Muscle of back (tissue), 3 donors: ENCODE measurements at regions not wholly inside any gene's neighbourhood (a gene's known extent, or its start where the extent isn't known, plus 50 kb on each side); places are given as distances from the start of the nearest gene placed in this dataset.
"Not testable (repeated sequence)": the region's sequence is repeated elsewhere in the genome, so short reads cannot be mapped to it uniquely, and the experiment has no call there.

ENCODE experiments used
- DNase-seq, 3 donors: peaks; one replicate each; pipeline versions ENCODE4 v3.0.0 to v3.0.0-alpha.2; 2013

DNA sequence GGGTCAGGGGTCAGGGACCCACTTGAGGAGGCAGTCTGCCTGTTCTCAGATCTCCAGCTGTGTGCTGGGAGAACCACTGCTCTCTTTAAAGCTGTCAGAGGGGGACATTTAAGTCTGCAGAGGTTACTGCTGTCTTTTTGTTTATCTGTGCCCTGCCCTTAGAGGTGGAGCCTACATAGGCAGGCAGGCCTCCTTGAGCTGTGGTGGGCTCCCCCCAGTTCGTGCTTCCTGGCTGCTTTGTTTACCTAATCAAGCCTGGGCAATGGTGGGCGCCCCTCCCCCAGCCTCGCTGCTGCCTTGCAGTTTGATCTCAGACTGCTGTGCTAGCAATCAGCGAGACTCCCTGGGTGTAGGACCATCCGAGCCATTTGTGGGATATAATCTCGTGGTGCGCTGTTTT, 830.5 kb upstream of the ANO3 start:
- DNase-seq = not testable (repeated sequence)

DNA sequence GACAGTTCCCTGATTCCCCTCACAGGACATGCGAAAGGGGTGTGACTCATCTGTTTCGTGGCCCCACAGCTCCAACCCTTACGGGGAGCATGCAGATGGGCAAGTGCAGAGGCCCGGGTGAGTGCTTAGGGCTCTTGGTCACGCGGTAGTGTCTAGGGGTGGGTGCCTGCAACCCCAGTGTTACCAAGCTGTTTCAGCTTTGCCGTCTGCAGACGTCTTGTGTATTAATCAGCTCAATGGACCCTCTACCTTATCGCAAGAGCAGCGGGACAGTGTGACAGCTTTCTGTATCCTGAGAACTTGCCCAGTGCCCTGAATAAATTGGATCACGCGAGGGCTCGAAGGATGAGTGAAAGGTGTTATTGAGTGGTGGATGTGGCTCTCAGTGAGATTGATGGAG, 816.4 kb upstream of the ANO3 start:
- no peak for DNase-seq

DNA sequence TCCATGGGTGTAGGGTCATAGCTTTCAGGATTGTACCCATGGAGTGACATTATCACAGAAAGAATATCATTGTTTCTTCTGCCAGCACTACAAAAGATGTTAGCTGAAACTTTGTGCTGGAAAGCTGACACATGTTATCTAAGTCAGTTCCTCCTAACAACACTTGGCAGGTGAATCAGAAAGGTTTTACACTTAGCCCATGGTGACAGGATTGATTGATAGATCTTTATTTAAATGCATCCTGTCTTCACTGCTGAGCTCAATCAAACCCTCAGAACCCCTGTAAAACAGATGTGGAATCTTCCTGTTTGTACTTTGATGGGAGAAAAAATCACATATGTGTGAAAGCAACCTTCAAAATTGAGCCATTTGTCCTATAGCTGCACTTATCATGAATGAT, 811.5 kb upstream of the ANO3 start:
- DNase-seq = no peak

DNA sequence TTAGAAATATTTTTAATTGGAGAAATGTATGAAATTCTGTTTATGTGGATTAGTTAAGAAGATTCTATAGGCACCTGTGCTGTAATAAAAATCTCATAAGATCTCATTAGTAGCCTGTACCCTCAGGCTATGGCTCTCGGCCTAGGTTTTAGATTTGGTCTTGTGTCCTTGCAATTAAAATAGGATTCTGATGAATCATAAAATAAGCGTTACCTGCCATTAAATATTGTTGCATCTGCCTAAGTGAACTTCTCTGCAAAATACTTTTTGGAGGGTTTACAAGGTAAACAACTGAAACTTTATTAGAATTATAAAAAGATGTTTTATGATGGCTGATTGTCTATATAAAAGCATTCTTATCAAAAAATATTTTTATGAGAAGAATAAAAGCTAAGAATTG, 804.1 kb upstream of the ANO3 start:
- DNase-seq = no peak

DNA sequence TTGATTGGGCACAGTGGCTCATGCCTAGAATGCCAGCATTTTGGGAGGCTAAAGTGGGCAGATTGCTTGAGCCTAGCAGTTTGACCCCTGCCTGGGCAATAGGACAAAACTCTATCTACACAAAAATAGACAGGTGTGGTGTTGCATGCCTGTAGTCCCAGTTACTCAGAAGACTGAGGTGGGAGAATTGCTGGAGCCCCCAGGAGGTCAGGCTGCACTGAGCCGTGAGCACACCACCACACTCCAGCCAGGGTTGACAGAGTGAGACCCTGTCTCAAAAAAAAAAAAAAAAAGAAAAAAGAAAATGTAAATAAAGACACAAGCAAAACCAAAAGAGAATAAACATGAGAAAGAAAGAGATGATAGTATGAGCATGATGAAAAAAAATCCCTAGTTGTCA, 802.4 kb upstream of the ANO3 start:
- DNase-seq = no peak

DNA sequence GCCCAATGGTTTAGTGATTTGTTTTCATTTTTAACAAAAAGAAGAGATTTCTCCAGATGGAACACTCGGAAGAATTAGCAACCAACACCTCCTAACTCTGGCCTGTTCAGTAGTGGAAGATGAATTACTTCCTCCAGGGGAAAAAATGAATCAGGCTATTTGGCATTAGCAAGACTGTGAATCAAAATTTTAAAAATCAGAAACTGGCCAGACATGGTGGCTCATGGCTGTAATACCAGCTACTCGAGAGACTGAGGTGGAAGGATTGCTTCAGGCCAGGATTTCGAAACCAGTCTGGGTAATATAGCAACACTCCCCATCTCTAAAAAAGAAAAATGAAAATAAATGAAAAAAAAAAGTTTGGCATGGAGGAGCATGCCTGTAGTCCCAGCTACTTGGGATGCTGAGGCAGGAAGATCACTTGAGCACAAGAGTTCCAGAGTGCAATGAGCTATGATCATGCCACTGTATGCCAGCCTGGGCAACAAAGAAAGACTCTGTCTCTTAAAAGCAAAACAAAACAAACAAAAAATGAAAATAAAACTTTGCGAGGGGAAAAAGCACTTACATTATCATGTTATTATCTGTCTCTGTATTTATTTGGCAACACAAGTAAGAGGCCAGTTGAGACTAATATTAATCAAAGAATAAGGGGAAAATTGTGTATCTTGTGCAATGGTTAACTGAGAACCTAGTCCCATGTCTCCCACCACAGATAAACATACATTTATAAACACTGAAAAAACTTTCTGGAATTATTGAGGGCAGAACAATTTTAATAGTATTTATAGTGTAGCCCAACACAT, 796.3 kb upstream of the ANO3 start:
- peak; percentile 17 to 61 (median 35) for DNase-seq

DNA sequence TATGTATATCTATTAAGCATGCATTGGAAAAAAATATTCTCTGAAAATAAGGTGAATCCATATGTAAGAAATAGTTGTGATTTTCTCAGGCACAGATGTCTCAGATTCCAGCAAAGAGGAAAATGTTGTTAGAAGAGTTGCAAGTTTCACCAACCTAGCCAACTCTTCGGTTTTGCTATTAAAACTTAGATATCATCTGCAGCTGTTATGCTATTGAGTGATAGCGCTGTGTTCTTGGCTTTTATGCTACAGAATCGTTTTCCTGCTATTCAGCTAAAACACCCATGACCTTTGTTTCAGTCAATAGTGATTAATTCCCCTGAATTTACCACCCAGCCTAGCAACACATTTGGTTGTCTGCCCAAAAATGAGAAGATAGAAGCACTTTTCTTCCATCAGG, 795.6 kb upstream of the ANO3 start:
- peak; percentile 41 to 78 (median 48) for DNase-seq

DNA sequence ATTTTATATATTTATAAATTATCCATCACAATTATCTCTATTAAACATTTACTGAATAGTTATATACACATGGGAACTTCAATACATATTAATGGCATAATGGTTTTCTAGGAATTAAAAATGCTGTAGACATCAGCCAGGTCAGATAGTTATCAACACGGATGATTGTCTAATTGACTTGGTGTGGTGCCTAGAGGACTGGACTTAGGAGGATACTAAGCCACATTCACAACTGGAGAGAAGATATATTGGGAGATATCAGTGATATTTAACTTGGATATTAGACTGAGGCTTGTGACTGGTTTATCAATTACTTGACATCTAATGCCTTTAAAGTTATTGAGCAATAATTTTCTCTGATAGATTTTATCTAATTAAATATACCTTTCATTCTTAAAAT, 794.5 kb upstream of the ANO3 start:
- no peak for DNase-seq

DNA sequence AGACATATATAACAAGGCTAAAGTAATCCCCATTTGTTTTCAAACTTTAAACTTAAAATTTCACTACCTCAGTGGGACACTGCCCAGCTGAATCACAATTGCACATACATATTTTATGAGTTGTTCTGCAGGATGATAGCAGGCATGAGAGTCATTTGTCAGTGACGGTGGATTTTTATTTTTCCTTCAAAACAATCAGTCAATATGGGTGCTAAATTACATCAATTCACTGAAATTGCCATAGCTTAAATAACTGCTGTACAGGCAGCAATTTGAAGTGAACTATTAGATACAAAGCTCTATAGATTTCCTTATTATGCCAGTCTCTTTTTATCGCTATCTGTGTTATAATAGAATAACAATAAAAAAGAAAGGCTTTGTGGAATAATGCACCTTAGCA, 784.6 kb upstream of the ANO3 start:
- no peak for DNase-seq

DNA sequence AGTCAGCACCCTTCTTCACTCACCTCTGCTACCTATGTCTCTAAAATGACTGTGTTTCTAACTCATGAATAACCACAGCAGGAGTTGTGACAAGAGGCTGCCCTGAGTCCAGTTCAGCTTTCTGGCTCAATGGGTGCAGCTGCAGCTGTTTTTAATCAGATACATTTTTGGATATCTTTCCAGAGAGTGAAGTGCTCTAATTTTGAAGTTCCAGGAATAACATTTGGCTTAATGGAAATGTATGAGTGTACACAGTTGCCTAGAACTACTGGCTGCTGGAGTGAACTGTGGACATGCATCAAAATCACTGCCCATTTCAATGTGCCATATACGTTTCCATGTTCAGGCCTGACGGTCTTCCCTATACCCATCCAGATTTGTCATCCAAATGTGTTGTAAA, 769.5 kb upstream of the ANO3 start:
- peak; percentile 65 to 86 (median 78) for DNase-seq

DNA sequence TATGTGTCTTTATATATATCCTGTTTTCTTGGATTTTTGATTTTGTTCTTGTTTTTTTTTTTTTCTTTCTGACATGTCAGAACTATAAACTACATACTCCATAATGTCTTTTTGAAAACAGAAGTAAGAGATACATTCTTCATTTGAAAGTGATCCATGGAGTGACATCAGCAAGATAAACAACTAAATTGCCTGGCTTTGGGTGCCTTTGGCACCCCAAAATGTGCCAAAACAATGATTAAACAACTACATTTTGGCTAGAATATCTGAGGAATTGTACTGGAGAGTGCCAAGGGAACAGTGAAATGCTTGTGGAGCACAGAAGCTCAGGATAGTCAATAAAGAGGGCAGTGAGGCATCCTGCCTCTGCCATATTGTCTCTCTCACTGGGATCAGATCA, 766.1 kb upstream of the ANO3 start:
- no peak for DNase-seq

DNA sequence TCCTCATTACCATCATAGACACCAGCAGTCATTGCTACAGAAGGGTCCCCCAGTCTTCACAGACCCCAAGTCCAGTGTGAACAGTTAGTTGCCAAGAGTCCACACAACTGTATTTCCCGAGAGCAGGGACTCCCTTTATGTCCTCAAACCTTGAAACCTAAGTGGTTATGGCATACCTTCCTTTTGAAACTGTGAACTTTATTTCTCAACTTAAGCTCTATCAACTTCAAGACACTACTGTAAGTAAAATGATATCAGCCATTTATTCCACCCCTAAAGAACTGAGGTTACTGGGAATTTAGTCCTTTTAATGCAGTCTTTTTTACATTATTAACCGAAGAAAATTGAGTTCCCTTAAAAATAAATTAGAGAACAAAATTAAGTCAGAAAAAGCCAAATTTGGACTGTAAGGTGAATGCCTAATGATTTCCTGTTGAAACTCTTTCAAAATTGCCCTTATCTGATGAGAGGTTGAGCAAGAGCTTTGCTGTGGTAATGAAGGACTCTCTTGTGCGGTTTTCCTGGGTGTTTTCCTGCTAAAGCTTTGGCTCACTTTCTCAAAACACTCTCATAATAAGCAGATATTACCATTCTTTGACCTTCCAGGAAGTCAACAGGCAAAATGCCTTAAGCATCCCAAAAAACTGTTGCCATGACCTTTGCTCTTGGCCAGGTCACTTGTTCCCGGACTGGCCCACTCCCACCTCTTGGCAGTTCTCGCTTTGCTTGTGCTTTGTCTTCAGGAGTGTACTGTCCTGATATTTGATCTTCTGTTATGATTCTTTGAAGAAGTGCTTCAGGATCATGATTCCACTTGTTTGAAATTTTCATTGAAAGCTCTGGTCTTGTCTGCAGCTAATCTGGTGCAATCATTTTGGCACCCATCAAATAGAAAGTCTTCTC, 765.4 kb upstream of the ANO3 start:
- no peak for DNase-seq

DNA sequence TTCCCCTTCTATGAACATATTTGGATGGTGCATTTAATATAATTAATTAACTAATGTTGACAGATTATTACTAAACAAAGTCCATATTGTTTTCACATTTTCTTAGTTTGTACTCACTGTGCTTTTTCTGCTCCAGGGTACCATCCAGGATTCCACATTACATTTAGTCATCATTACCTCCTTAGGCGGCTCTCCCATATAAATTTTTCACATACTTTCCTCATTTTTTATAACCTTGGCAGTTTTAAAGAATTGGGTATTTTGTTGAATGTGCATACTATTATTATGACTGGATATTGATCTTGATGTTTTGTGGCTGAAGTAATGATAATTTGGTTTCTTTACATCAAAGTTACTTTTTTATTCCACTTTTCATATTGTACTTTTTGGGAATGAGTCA, 755.6 kb upstream of the ANO3 start:
- DNase-seq = no peak

DNA sequence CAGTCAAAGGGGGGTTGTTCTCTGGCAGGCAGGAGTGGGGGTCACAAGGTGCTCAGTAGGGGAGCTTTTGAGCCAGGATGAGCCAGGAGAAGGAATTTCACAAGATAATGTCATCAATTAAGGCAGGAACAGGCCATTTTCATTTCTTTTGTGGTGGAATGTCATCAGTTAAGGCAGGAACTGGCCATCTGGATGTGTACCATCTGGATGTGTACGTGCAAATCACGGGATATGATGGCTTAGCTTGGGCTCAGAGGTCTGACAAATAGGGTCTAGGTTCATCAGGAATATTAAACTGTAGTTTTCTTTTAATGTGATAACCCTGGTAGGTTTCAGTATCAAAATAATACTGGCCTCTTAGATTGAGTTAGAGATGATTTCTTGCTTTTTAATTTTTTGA, 752.4 kb upstream of the ANO3 start:
- DNase-seq = not testable (repeated sequence)

DNA sequence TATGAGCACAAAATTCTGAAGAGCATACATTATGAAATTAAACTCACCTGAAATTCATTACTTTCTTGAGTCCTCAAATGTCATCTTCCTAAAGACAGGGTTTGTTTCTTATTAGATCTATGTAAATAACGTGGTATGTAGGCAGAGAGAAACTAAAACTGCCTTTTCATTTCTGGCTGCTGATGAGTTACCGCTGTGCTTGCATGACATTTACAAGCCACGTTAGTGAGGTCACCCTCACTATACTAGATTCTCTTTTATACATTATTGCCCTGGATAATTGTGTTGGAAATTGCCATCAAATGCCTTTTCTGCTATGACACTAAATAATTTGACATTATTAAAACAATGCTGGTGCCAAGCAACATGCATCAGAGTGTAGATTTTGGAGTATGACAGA, 748.3 kb upstream of the ANO3 start:
- DNase-seq = no peak

DNA sequence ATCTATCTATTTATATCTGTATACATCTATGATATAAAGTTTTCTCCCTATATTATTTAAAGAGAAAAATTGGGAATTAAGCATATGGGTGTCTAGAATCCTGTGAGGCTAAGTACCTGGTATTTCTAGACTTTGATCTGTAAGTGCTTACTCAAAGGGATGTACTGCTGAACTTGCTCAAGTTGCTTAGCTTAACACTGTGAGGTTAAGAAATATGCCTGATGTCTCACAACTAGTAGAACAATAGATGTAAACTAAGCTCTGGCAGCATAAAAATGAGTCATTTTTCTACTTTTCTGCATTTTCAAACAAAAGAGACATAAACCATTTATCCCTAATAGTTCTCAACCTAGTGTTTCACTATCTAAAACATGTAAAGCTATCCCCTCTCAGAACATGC, 744.4 kb upstream of the ANO3 start:
- DNase-seq = no peak

DNA sequence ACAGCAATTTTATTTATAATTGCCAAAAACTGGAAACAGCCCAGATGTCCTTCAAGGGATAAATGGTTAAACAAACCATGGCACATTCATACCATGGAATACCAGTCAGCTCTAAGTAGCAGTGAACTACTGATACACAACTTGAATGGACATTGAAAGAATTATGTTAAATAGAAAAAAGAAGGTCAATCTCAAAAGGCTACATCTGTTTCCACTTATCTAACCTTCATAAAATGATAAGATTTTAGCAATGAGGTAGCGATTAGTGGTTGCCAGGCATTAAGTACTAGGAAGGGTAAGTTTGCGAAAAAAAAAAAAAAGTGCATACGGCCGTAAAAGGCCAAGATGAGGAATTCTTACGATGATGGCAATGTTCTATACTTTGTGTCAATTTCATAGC, 738.7 kb upstream of the ANO3 start:
- DNase-seq = no peak

DNA sequence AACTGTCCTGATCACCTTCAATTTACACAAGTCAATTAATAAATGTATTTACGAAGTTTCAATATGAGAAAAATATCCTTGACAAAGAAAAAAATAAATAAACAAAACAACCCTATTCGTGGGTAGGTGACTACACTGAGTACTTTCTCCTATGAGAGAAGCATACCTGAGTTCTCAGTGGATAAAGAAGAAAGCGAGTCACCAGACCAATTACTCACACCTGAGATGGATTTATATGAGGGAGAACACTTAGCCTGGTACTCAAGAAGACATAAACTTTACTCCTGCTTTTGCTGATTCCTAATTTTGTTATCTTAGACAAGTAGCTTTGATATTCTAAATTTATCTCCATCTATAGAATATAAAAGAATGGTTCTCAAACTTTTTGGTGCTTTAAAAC, 735.2 kb upstream of the ANO3 start:
- DNase-seq = no peak

DNA sequence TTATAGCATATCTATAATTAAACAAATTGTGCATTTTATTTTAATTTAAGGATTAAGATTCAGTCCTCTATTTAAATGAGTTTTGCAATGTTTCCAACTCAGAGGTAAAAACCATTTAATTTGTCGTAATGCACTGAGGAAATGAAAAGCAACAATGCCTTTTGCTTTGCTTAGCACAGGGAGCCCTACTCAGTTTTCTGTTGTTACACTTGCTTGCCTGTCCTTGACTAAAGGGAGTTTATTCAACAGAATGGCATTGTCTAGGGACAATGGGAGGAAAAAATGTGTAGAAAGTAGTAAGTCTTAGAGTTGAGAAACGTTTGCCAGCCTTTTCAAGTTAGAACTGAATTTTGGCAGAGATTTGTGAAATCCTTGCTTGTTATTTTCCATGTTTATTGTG, 734.2 kb upstream of the ANO3 start:
- peak in 2 of 3 donors; percentile 2 to 13 for DNase-seq

DNA sequence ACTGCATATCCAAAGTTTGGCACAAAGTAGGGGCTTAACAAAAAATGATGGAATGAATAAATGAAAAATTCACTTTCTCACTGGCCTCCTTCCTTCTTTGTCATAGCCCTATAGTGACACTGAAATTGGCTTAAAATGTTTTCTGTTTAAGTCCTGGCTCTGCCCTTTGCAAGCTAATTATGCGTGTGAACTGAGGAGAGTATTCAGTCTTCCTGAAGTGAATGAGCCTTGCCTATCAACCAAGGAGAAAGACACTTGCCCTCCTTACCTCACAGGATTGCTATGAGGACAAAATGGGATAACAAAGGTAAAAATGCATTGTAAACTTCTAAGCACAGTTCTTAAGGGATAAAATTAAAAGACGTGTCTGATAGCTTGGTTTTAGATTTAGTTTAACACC, 729.8 kb upstream of the ANO3 start:
- DNase-seq = no peak

DNA sequence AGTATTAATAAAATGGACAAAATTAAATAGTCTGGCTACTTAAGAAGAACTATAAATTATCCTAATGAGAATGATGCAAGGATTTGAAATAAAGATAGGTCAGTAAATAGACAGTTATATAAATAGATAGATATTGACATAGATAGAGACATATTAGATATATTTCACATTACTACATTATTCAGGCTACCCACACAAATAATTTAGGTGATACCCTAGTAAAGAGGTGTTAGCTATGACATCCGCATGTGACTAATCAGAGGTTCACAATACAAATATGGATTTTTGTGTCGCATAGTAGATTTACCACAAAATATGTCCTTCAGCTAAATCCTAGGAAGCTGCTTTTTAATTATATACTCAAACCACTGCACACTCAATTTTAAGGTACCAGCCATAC, 729.0 kb upstream of the ANO3 start:
- DNase-seq = no peak

DNA sequence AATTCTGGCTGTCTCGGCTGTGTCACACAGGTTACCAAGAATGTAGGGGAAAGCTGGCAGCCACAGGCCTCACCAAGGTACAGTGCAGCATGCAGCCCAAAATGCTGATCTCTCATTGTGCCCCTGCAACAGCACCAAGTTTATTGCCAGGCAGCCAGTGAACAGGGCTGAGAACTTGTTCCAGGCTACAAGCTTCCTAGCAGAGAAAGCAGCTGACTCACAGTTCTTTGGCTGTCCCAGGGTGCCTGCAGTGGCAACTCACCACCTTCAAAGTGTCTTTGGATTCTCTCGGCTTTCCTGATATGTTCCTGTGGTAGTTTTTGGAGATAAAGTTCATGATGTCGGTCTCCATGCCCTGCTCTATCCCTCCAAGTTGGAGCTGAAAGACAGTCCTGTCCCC, 719.1 kb upstream of the ANO3 start:
- DNase-seq = no peak

DNA sequence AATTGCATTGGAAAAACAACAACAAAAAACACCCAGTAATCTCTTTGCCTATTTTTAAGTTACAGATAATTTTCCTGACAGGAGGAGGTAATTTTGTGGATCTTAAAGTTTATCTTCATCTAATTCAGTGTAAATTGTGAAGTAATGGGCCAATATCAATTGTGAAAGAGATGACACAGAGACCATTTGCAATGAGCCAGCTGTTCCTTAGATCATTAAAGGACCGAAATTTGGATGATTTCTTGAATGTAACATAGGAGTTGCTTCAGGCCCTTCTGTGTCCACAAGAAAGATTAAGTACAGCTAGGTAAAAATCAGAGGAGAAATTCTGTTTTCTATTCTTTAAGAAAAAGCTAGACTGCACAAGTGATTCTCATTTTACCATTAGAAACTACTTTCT, 718.5 kb upstream of the ANO3 start:
- no peak for DNase-seq
